Activated effector memory CD4-positive, alpha-beta T cell treated with Interleukin-2 at 50 U/mL for 16 hours (primary cell): ENCODE measurements at regions not wholly inside any gene's neighbourhood (a gene's known extent, or its start where the extent isn't known, plus 50 kb on each side); places are given as distances from the start of the nearest gene placed in this dataset.

Source experiments
- DNase-seq: peaks from one replicate; pipeline ENCODE4 v3.0.0-alpha.2; 2020

DNA sequence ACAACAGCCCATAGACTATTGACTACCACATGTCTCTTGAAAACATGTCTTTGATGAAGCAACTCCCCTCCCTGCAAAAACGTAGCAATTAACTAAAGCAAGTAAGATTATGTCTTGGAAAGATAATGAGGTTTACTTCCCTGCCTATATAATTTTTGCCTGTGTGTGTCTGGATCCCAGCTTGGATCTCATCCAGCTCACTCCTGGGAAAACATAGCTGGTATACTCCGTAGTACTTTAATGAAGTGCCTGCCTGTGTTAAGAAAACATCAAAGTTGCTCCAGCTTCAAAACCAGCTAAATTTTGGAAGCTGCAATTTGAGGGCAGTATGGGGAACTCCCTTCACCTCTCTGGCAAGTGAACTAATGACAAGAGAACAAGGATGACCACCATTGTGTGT lies 182.6 kb upstream of the C9orf72 start:
- DNase-seq = no peak

DNA sequence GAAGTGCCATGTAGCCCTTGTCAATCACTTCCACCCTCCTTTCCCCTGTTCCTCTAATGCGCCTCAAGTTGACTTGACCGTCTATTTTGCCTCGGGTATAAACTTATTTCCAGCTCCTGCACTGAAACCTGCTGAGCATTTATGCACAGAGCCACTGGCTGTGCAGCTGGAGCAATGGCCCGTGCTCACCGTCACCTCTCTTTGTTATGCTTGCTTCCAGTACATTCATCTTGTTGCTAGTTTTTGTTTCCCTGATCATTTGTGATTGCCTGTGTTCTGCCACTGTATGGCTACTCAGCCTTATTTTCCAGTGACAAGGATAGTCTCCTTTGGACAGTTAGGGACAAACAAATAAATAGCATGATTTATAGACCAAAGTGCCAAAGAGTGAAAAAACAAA lies 183.1 kb upstream of the C9orf72 start:
- no peak for DNase-seq

DNA sequence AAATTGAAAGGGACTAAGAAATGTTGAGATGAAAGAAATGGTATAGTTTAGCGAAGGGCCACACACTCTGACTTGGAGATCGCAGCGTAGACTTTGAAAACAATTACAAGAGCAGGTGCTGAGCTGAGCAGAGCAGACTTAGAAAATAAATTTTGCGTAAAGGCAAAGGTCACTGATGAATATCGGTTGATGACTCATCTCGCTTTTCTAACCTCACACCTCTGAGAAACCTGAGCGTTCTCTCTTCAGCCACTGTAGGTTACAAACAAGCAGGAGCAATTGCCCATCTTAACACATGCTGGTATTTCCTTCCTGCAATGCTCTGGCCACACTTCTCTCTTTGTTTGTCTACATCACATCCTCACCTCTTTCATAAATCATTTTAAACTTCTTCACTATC lies 190.6 kb upstream of the C9orf72 start:
- DNase-seq = no peak

DNA sequence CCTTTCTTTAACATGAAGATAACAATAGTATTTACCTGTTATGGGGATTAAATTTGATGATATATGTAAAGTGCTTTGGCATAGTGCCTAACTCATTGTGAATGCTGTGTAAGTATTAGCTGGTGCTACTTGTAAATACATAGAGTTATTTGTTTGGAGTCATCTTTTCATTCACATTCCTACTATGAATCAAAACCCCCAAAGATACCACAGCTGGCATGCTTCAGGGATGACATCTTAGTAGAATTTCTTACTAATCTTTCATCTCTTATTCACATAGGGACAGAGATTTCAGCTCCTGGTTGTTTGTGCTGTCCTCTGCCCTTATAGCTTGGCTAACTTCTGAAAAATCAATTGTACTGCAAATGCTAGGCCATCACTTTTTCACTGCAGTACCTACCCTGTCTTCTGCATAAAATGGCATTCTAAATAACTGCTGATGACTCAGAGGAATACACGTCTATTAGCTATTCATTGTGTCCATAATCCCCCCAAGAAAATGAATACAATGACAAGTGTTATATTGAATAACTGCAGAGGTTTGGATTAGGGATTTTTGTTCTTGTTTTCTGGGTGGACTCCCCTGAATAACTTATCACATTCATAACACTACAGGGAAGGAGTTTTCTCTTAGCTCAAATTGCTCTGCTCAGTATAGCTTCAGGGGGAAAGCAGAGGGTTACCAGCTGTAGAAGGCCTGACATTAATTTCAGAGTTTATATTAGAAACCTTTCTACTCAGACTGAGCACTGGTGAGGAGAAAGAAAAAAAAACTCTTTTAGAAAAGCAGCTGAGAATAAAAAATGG lies 192.2 kb upstream of the C9orf72 start:
- DNase-seq = no peak

DNA sequence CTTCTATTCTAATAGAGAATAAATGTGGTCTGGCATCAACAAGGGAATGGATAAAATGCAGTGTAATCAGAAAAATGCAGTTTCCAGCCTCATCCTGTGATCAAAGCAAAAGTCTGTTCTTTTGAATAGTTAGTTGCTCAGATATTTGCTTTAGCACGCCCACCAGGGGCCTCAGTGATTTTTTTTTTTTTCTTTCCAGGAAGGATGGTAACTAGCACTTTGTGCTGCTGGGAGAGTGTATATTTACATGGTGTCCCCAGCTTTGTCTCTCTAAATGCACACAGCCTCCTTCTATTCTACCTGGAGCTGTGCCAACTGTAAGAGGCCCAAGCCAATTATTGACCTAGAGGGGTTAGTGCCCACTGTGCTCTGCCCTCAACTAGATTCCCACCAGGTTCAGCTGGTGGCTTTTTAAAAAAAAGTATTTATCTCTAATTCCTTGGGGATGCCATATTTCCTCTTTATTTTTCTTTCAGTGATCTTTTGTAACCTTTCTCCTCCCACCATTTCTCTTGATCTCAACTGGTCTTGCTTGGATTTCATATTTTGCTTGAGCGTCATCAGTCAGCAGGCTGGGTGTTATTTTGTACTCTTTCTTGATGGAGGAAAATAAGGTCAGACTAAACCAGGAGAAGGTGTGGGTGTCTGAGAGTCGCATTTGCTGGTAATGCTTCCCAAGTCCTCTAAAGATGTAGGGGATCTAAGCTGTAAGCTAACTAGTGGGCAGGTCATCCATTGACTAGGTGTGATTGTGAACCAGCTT lies 193.0 kb upstream of the C9orf72 start:
- no peak for DNase-seq

DNA sequence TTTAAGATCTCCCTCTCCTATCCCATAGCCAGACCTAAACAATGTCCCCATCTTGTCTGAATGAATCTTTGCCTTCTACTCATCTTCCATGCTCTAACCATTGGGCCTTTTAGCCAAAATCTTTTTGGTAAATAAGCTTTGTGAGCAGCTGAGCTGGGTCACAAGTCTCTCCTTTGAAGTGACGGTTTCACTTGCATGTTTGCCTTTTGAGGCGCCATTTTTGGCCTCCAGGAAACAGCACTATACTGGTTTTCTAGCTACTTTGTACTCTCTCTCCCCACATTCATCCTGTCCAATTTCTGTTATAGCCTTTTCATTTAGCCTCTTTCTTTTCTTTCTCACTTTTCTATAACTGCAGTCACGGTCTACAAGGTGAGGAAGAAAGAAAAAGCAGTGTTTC lies 195.5 kb upstream of the C9orf72 start:
- DNase-seq = no peak

DNA sequence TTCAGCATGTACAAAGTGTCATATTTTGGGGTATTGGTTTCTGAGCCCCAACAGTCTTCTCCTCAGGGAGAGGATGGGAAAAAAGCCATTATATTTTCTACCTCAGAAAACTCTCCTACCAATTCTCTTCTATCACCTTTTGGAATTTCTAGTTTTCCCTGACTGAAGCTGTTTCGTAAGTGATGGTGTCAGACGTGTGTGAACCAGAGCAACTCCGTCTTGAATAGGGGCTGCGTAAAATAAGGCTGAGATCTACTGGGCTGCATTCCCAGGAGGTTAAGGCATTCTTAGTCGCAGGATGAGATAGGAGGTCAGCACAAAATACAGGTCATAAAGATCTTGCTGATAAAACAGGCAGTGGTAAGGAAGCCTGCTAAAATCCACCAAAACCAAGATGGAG lies 197.3 kb upstream of the C9orf72 start:
- no peak for DNase-seq

DNA sequence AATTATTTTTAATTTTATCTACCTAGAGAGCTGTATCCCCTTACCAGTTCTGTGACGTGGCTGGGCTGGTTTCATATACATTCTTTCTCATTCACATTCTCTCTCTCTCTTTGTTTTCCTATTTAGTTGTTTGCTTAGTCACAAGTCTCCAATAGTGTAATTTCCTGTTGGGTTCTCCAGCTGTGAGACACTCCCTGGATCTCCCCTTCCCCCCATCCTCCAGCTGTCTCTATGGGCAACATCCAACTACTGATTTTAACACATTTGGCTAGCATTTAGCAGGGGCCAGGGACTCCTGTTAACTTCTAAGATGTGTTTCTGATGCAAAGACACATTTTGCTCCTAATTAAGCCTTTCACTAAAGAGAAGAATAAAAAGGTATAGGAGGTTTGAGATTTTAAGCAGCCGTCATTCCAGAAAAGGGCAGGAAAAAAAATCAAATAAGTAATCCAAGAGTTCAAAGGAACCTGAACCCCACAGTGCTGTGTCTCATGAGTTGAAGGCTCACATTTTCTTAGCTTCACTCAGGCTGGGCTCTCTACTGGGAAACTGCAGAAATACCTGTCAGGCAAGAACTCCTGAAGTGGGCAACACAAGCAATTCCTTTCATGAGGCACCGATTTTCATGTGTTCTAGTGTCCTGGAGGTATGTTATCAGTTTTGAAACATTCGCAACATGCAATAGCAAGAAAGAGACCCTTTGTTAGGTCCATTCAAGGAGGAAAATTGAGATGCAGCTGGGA lies 198.7 kb upstream of the C9orf72 start:
- DNase-seq = no peak

DNA sequence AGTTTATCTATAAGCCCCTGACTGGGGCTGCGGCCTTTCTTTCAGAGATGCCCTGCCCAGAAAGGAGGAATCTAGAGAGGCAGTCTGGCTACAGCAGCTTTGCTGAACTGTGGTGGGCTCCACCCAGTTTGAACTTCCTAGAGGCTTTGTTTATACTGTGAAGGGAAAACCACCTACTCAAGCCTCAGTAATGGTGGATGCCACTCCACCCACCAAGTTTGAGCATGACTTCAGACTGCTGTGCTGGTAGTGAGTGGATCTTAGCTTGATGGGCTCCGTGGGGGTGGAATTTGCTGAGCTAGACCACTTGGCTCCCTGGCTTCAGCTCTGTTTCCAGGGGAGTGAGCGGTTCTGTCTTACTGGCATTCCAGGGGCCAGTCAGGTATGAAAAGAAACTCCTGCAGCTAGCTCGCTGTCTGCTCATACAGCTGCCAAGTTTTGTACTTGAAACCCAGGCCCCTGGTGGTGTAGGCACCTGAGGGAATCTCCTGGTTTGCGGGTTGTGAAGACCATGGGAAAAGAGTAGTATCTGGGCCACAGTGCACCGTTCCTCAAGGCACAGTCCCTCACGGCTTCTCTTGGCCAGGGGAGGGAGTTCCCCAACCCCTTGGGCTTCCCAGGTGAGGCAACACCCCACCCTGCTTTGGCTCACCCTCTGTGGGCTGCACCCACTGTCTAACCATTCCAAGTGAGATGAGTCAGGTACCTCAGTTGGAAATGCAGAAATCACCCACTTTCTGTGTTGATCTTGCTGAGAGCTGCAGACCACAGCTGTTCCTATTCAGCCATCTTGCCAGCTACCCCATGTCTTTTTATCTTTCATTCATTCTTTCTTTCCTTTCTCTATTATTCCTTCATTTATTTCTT lies 211.8 kb upstream of the C9orf72 start:
- no peak for DNase-seq

DNA sequence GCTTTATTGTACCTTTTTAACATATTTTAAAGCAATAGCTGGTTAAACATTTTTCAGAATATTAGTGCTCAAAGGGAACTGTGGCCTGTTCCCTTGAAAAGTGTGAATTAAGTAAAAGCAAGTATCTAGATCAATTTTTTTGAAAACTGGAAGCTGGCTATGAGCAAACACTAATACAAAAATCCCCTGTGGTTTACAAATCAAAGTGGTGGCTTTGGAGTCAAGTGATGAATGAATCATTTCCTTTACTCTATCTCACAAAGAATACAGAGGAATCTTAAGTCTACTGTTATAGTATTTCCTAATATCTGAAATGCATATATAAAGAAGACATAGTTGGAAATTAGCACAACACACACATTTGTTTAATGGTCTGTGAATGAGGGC lies 212.4 kb upstream of the C9orf72 start:
- no peak for DNase-seq

DNA sequence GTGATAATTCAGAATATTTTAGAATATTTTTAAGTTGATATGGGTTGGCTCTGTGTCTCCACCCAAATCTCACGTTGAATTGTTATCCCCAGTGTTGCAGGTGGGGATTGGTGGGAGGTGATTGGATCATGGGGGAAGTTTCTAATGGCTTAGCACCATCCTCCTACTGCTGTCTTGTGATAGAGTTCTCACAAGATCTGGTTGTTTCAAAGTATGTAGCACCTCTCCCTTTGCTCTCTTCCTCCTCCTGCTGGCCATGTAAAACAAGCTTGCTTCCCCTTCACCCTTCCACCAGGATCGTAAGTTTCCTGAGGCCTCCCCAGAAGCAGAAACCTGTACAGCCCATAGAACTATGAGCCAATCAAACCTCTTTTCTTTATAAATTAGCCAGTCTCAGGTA lies 214.6 kb upstream of the C9orf72 start:
- no peak for DNase-seq

DNA sequence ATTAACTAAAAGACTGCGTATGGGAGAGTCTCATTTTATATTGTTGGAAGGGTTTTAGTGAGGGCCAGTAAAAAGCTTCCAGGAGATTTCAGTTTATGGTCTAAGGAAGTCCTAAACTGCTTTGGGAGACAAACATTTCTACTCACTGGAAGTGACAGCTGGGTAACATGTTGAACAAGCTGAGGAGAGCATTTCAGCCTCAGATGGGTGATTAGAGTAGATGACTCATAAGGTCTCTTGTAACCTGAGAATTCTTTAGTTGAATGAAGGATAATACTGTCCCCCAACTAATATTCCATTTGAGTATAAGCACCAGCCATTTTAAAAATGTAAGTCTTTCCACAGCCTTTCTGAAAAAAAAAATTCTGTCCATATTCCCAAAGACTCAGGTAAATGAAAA lies 218.0 kb upstream of the C9orf72 start:
- no peak for DNase-seq

DNA sequence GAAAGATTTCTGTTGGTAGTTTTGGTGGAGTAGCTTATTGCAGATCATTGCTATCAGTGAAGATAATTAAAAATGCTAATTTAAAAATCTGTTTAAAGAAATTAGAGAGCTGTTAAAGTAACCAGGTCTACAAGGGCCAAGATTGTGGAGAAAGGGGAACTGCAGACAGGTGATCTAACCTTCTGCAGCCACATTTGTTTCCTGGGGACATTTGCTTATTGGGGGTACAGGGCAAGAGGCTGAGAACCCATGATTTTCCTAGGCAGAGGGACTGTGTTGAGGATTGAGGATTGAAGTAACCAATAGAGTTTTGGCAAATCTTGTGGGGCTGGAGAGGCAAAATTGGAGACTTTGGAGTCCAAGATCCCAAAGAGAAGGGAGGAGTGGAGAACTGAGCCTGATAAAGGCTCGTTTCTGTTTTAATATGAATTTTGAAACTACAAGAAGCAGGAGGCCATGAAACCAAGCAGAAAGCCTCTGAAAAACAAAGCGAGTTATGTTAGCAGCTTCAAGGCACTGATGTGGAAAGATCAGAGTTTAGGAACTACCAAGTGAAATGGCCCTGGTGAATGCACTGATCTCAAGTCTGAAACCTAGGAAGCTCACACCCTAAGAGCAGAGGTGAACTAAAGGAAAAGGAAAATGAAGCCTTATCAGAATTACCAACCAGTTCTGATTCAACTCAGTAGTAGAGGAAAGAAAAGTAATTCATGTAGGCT lies 219.8 kb upstream of the C9orf72 start:
- DNase-seq = no peak

DNA sequence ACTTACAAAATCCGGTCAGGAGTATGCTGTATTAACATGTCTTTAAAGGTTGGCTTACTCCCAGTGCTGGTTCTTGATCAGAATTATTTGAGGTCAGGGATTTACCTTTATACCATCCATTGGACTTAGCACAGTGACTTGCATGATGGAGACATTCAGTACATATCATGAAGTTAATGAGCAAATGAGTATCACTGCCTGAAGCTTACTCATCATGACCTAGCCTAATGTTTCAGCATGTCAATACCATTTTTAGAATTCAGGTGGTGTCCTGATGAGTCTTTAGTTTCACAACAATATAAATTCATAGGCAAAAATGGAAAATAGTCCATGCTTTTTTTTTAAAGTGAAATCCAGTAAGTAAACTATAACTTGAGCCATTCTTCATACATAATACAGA lies 226.0 kb upstream of the C9orf72 start:
- no peak for DNase-seq

DNA sequence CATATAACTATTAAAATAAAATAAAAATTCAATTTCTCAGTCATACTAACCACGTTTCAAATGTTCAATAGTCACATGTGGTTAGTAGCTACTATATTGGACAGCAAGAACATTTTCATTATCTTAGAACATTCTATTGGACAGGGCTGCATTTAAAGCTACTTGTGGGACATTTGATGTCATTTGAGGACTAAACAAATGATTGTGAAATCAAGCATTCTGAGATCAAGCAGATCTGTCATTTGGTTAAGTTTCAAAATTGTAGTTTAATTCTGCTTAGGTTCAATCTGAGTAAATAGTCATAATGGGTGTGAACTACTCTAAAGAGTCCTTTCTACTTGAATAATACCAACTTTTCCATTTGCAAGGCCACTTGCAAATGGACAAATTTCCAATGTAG lies 226.9 kb upstream of the C9orf72 start:
- no peak for DNase-seq

DNA sequence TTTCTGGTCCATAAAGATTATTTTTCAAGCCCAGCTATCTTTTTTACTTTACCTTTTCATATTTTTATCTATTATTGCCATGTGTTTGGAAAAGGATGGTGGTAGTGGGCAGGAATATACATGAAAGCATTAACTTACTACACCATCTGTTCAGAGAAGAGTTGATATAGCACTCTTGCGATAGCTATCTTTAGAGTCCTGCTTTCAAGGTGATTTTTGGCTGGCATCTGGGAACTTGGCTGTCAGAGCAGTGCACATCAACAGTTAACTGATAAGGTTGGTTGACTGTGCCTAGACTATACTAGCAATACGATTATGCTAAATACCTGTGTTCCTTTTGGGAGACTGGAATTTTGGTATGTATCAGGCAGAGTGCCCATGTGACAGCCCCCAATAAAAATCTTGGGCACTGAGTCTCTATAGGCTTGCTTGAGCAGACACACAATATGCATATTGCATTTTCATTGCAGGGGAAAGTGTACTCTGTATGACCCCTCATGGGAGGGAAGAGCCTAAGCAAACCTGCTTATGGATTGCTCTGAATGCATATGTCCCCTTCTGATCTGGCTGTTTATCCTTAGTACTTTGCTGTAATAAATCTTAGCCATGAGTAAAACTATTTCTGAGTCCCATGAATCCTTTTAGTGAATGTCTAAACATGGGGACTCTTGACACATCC lies 227.6 kb upstream of the C9orf72 start:
- no peak for DNase-seq

DNA sequence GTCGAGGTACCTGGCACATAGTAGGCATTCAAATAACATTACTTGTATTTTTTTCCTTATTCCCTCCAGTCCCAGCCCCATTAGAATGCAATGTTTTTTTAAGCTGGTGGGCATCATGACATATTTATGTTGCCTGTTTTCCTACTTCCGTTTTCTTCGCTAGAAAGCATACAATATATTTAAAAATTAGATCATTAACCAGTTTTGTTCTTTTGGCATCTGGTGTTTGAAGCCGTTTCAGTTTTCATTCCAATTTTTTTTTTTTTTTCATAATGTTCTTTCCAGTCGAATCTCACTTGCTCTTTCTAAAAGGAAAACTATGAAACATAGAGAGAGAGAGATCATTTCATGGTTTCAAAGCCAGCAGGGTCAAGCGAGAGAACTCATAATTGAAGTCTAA lies 228.3 kb upstream of the C9orf72 start:
- DNase-seq = no peak

DNA sequence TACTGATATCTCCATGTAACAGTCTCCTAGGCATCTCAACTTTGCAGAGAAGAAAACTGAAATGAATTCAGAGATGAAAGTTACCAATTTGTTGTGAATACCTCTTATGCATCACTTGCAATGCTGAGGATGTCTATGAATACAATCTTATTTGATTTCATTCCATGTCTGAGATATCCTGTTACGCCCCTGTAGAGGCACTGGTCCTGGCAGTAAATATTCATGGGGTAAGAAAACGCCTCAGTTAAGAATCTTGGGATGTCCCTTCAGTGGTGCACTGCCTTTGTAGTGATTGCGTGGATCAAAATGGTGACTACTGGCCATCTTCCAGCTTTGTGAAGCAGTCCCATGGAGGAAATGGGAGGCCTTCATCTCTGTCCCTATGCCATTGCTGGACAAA lies 229.1 kb upstream of the C9orf72 start:
- no peak for DNase-seq

DNA sequence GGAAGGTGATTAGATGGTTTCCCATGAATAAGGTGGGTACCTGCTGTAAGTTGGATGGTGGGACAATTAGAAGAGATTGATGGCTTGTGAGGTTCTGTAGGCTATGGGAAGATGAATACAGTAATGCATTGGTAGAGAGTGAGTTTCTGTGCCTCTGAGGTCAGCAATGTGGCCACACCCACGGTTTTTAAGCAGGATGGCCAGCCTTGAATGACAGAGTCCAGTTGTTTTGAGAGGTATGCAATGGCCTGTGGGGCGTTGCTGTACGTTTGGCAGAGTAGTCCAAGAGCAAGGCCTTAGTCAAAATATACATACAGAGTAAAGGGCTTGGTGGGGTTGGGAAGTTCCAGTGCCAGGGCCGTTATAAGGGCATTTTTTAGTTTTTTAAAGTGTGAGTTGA lies 235.6 kb upstream of the C9orf72 start:
- DNase-seq = no peak

DNA sequence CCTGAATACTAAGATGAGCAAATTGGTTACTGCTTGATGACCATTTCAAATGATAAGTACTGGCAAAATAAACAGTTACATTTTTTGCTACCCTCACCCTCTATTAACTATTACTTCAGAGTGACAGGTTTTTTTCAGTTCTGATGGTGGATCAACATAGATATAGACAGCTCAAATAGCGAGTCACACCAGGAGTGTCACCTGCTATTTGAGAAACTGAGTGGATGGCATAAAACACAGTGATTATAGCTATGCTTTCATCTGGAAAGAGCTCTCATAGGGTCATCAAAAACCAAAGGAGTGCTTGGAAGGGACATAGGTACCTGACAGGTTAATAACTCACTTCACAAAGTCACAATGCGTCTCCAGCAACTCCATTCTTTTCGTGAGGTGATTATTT lies 244.5 kb upstream of the C9orf72 start:
- DNase-seq = no peak

DNA sequence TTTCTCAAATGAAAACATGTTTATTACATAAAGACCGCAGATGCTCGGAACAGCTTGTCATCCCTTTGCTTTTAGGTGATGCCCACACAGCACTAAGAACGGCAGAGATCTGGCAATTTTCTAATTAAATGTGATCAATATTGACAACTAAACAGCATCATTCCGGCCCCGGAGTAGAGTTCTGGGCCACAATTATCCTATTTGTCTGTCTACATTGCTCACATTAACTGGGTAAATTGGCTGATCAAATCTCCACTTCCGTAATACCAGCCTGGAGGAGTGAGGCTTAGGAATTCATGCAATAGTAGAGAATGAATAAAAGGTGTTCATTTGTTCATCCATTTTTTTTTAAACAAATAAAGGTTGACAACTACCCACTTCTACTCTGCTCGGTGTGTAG lies 245.1 kb upstream of the C9orf72 start:
- no peak for DNase-seq

DNA sequence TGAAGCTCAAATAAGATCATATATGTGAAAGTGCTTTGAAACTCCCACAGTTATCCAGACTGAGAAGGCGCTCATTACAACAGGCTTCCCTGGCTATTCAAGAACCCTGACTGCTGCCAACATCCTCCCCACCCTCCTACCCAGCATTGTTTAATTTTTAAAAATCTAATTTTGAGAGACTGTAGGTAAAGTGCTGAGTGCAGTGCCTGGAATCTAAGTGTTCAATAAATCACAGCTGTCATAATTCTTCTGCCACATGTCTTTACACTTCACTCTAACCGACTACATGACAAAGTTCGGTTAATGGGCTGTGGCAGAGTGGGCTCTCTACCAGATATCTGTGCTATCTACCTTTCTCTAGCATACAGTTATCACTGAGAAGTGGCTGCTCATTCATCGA lies 255.6 kb upstream of the C9orf72 start:
- no peak for DNase-seq
